Astrocyte (in vitro differentiated cells and primary cell): ENCODE measurements at regions not wholly inside any gene's neighbourhood (a gene's known extent, or its start where the extent isn't known, plus 50 kb on each side); places are given as distances from the start of the nearest gene placed in this dataset.

Experiments used
- DNase-seq: peaks from one replicate; pipeline ENCODE4 v3.0.0-alpha.2; 2010; ENCODE audit warnings: low read depth
- FAIRE-seq: peaks from 2 replicates; lab custom pipeline; 2011; peaks lifted over from hg19 to GRCh38; lab: Jason Lieb, UNC
- H2AFZ ChIP-seq: 2 replicates; pipeline ENCODE4 v1.6.0; 2012; ENCODE audit warnings: low read depth, low read length, inconsistent platforms
- H3K27ac ChIP-seq: 2 replicates; pipeline ENCODE4 v1.5.1; 2011; ENCODE audit warnings: low read depth, low read length, inconsistent platforms
- H3K27me3 ChIP-seq: 2 replicates; pipeline ENCODE4 v1.6.0; 2011; ENCODE audit warnings: low read length, inconsistent platforms; ENCODE audit not compliant: insufficient read depth
- H3K36me3 ChIP-seq: 2 replicates; pipeline ENCODE4 v1.5.1; 2011; ENCODE audit warnings: low read length, inconsistent platforms; ENCODE audit not compliant: insufficient read depth
- H3K4me1 ChIP-seq: 2 replicates; pipeline ENCODE4 v1.5.1; 2011; ENCODE audit warnings: low read length, inconsistent platforms; ENCODE audit not compliant: insufficient read depth
- H3K4me2 ChIP-seq: 2 replicates; pipeline ENCODE4 v1.6.0; 2012; ENCODE audit warnings: low read length, inconsistent platforms
- H3K4me3 ChIP-seq: 2 replicates; pipeline ENCODE4 v1.5.1; 2011; ENCODE audit warnings: low read depth, mild to moderate bottlenecking, low read length, inconsistent platforms; ENCODE audit not compliant: insufficient read depth
- H3K79me2 ChIP-seq: 2 replicates; pipeline ENCODE4 v1.6.0; 2012; ENCODE audit warnings: mild to moderate bottlenecking, low read length, inconsistent platforms; ENCODE audit not compliant: insufficient read depth
- H3K9ac ChIP-seq: 2 replicates; pipeline ENCODE4 v1.6.0; 2012; ENCODE audit warnings: mild to moderate bottlenecking, low read length, inconsistent platforms
- H3K9me3 ChIP-seq: 2 replicates; pipeline ENCODE4 v1.5.1; 2012; ENCODE audit warnings: low read depth, mild to moderate bottlenecking, low read length, inconsistent platforms; ENCODE audit not compliant: insufficient read depth
- H4K20me1 ChIP-seq: 2 replicates; pipeline ENCODE4 v1.6.0; 2012; ENCODE audit warnings: low read length, inconsistent platforms; ENCODE audit not compliant: insufficient read depth
- H3K27ac Mint-ChIP-seq: one replicate; pipeline ENCODE4 v1.8.0; 2021; ENCODE audit warnings: mild to moderate bottlenecking, mixed read lengths; ENCODE audit not compliant: unreplicated experiment
- H3K27me3 Mint-ChIP-seq: one replicate; pipeline ENCODE4 v1.8.0; 2021; ENCODE audit warnings: low read depth, mixed read lengths; ENCODE audit not compliant: unreplicated experiment
- H3K36me3 Mint-ChIP-seq: one replicate; pipeline ENCODE4 v1.8.0; 2021; ENCODE audit warnings: low read depth, mixed read lengths; ENCODE audit not compliant: unreplicated experiment
- H3K4me1 Mint-ChIP-seq: one replicate; pipeline ENCODE4 v1.8.0; 2021; ENCODE audit warnings: low read depth, mixed read lengths; ENCODE audit not compliant: unreplicated experiment
- H3K4me3 Mint-ChIP-seq: one replicate; pipeline ENCODE4 v1.8.0; 2021; ENCODE audit warnings: mild to moderate bottlenecking, moderate library complexity, mixed read lengths; ENCODE audit not compliant: unreplicated experiment
- H3K9me3 Mint-ChIP-seq: one replicate; pipeline ENCODE4 v1.8.0; 2021; ENCODE audit warnings: mild to moderate bottlenecking, mixed read lengths; ENCODE audit not compliant: unreplicated experiment
- CTCF ChIP-seq: IDR thresholded peaks from 2 replicates; pipeline ENCODE4 v1.5.1; 2011; ENCODE audit warnings: low read depth, mild to moderate bottlenecking, inconsistent platforms, low read length, moderate library complexity; ENCODE audit not compliant: insufficient read depth
- EZH2 ChIP-seq: IDR thresholded peaks from 2 replicates; pipeline ENCODE4 v1.6.1; 2012; ENCODE audit warnings: mild to moderate bottlenecking, low read length, inconsistent platforms; ENCODE audit not compliant: insufficient read depth

DNA sequence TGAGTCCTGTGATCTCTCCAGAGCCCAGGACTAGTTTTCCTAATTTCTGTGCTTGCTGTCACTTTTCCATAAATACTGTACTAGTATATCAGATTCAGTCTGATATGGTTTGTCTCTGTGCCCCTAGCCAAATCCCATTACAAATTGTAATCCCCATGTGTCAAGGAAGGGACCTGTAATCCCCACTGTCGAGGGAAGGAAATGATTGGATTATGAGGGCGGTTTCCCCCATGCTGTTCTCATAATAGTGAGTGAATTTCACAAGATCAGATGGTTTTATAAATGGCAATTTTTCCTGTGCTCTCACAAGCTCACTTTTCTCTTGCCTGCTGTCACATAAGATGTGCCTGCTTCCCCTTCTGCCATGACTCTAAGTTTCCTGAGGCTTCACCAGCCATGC is 54.8 kb upstream of the IFRD1 start:
- Histone ChIP-seq H2AFZ (no peak overlapping the region), H4K20me1 (no peaks in the 10 kb centered on the region), H3K4me1 (peaks cover 5% of the 10 kb centered on the region), H3K4me3 (no peak overlapping the region), H3K4me2 (no peak overlapping the region), H3K36me3 (no peaks in the 10 kb centered on the region), H3K9me3 (no peaks in the 10 kb centered on the region), H3K27me3 (peaks cover 9% of the 10 kb centered on the region), H3K9ac (no peak overlapping the region), H3K79me2 (no peaks in the 10 kb centered on the region), H3K27ac (no peak overlapping the region)
- no peak overlapping the region for H3K4me3 Mint-ChIP-seq
- no peaks in the 10 kb centered on the region for H3K4me1 Mint-ChIP-seq
- DNase-seq: no peak
- no peaks in the 10 kb centered on the region for H3K36me3 Mint-ChIP-seq
- TF ChIP-seq CTCF (no peak), EZH2 (no peak)
- no peak overlapping the region for H3K27ac Mint-ChIP-seq
- H3K9me3 Mint-ChIP-seq: no peaks in the 10 kb centered on the region
- peaks cover 13% of the 10 kb centered on the region for H3K27me3 Mint-ChIP-seq
- no peak for FAIRE-seq

DNA sequence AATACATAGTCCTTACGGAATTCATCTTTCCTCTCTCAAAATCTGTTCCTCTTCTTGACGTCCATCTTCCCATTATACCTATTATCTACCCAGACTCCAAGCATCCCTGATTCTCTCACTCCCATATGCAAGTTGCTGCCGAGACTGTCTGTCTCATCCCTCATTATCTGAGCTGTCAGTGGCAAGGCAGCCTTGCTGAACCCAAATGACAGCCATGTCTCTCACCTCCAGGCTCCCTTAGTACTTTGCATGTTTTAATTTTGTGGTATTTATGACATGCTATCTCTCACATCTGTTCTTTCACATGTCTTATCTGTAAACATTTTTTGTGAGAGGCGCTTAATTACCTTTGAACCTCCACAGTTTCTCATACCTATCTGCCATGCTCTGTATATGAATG is 54.4 kb upstream of the IFRD1 start:
- no peaks in the 10 kb centered on the region for H4K20me1 ChIP-seq
- no peaks in the 10 kb centered on the region for H3K4me1 Mint-ChIP-seq
- H3K9me3 Mint-ChIP-seq: no peaks in the 10 kb centered on the region
- TF ChIP-seq EZH2: no peak
- TF ChIP-seq CTCF: no peak
- no peak overlapping the region for H3K27ac ChIP-seq
- H3K4me3 ChIP-seq: no peak overlapping the region
- no peak overlapping the region for H3K27ac Mint-ChIP-seq
- no peaks in the 10 kb centered on the region for H3K36me3 Mint-ChIP-seq
- no peak overlapping the region for H2AFZ ChIP-seq
- peaks cover 5% of the 10 kb centered on the region for H3K4me1 ChIP-seq
- no peaks in the 10 kb centered on the region for H3K9me3 ChIP-seq
- no peak overlapping the region for H3K4me2 ChIP-seq
- H3K9ac ChIP-seq: no peak overlapping the region
- H3K27me3 ChIP-seq: peaks cover 9% of the 10 kb centered on the region
- H3K36me3 ChIP-seq: no peaks in the 10 kb centered on the region
- H3K27me3 Mint-ChIP-seq: peaks cover 13% of the 10 kb centered on the region
- H3K4me3 Mint-ChIP-seq: no peak overlapping the region
- H3K79me2 ChIP-seq: no peaks in the 10 kb centered on the region
- no peak for FAIRE-seq
- DNase-seq: no peak

DNA sequence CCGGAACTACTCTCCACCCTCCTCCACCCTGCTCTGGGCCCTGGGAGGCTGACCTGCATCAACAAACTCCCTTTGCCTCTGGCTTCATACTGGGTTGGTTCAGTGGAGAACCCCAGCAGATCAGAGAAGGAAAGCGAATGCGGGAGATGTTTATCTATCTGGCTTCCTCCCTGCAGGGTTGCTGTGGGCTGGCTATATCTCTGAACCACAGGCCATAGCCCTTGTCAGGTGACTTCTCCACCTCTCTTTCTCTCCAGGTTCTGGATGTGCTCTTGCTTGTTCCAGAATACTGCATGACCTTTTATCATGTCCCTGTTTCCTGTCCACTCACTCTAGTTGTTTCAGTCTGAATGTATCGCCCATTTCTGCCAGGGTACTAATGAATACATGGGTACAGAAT is 51.7 kb upstream of the IFRD1 start:
- no peak overlapping the region for H2AFZ ChIP-seq

More for the DNA sequence above, 51.7 kb upstream of the IFRD1 start:
- no peaks in the 10 kb centered on the region for H3K4me1 ChIP-seq
- H3K9me3 ChIP-seq: no peaks in the 10 kb centered on the region
- H3K36me3 ChIP-seq: no peaks in the 10 kb centered on the region
- DNase-seq (no peak), FAIRE-seq (no peak)
- H3K27ac ChIP-seq: no peak overlapping the region
- no peaks in the 10 kb centered on the region for H3K79me2 ChIP-seq
- H3K27ac Mint-ChIP-seq: no peak overlapping the region
- H3K9me3 Mint-ChIP-seq: no peaks in the 10 kb centered on the region
- no peaks in the 10 kb centered on the region for H3K36me3 Mint-ChIP-seq
- peaks cover 13% of the 10 kb centered on the region for H3K27me3 Mint-ChIP-seq
- peaks cover 11% of the 10 kb centered on the region for H3K27me3 ChIP-seq
- no peak overlapping the region for H3K4me3 Mint-ChIP-seq
- TF ChIP-seq CTCF: no peak
- no peak for TF ChIP-seq EZH2
- H3K9ac ChIP-seq: no peak overlapping the region
- H4K20me1 ChIP-seq: no peaks in the 10 kb centered on the region
- H3K4me2 ChIP-seq: no peak overlapping the region
- no peaks in the 10 kb centered on the region for H3K4me1 Mint-ChIP-seq
- H3K4me3 ChIP-seq: no peak overlapping the region
